ENCODE measurements at regions not wholly inside any gene's neighbourhood (a gene's known extent, or its start where the extent isn't known, plus 50 kb on each side); places are given as distances from the start of the nearest gene placed in this dataset.

GRCh38 chr21:16965424-16965823 is 547.4 kb upstream of the CXADR start:
- H3K4me3 ChIP-seq (ENCODE audit: low read depth, low read length) = no peak overlapping the region

GRCh38 chr21:16968436-16968835 is 544.4 kb upstream of the CXADR start:
- H3K4me3 ChIP-seq (ENCODE audit: low read depth, low read length) = no peak overlapping the region

GRCh38 chr21:16969636-16970035 is 543.2 kb upstream of the CXADR start:
- no peak overlapping the region for H3K4me3 ChIP-seq (ENCODE audit: low read depth, low read length)

GRCh38 chr21:16974060-16974459 is 538.8 kb upstream of the CXADR start:
- H3K4me3 ChIP-seq (ENCODE audit: low read depth, low read length) = no peak overlapping the region

- H3K4me3 ChIP-seq (ENCODE audit: low read depth, low read length) = no peak overlapping the region
Measured at GRCh38 chr21:16976193-16976592, 536.6 kb upstream of the CXADR start.

- no peak overlapping the region for H3K4me3 ChIP-seq (ENCODE audit: low read depth, low read length)
Measured at GRCh38 chr21:16978309-16978895, 534.4 kb upstream of the CXADR start.

GRCh38 chr21:16979574-16979973 is 533.3 kb upstream of the CXADR start:
- no peak overlapping the region for H3K4me3 ChIP-seq (ENCODE audit: low read depth, low read length)

GRCh38 chr21:16983420-16983819 is 529.4 kb upstream of the CXADR start:
- no peak overlapping the region for H3K4me3 ChIP-seq (ENCODE audit: low read depth, low read length)

GRCh38 chr21:16992448-16992847 is 520.4 kb upstream of the CXADR start:
- H3K4me3 ChIP-seq (ENCODE audit: low read depth, low read length) = no peak overlapping the region

GRCh38 chr21:16993416-16994038 is 519.3 kb upstream of the CXADR start:
- no peak overlapping the region for H3K4me3 ChIP-seq (ENCODE audit: low read depth, low read length)

- H3K4me3 ChIP-seq (ENCODE audit: low read depth, low read length) = no peak overlapping the region
Measured at GRCh38 chr21:17002594-17003257, 510.1 kb upstream of the CXADR start.

- no peak overlapping the region for H3K4me3 ChIP-seq (ENCODE audit: low read depth, low read length)
Measured at GRCh38 chr21:17003258-17003615, 509.6 kb upstream of the CXADR start.

GRCh38 chr21:17003763-17004373 is 509.0 kb upstream of the CXADR start:
- H3K4me3 ChIP-seq (ENCODE audit: low read depth, low read length) = no peak overlapping the region

GRCh38 chr21:17032141-17032655 is 480.6 kb upstream of the CXADR start:
- H3K4me3 ChIP-seq (ENCODE audit: low read depth, low read length) = no peak overlapping the region

- H3K4me3 ChIP-seq (ENCODE audit: low read depth, low read length) = no peak overlapping the region
Measured at GRCh38 chr21:17044696-17045095, 468.1 kb upstream of the CXADR start.

- H3K4me3 ChIP-seq (ENCODE audit: low read depth, low read length) = no peak overlapping the region
Measured at GRCh38 chr21:17045214-17045853, 467.5 kb upstream of the CXADR start.

GRCh38 chr21:17048974-17049373 is 463.9 kb upstream of the CXADR start:
- no peak overlapping the region for H3K4me3 ChIP-seq (ENCODE audit: low read depth, low read length)

GRCh38 chr21:17050156-17050555 is 462.7 kb upstream of the CXADR start:
- H3K4me3 ChIP-seq (ENCODE audit: low read depth, low read length) = no peak overlapping the region

- no peak overlapping the region for H3K4me3 ChIP-seq (ENCODE audit: low read depth, low read length)
Measured at GRCh38 chr21:17050646-17051045, 462.2 kb upstream of the CXADR start.

- no peak overlapping the region for H3K4me3 ChIP-seq (ENCODE audit: low read depth, low read length)
Measured at GRCh38 chr21:17051054-17051453, 461.8 kb upstream of the CXADR start.

- H3K4me3 ChIP-seq (ENCODE audit: low read depth, low read length) = no peak overlapping the region
Measured at GRCh38 chr21:17053321-17053720, 459.5 kb upstream of the CXADR start.

All from iPS-11a (cell line).